ENCODE measurements at regions not wholly inside any gene's neighbourhood (a gene's known extent, or its start where the extent isn't known, plus 50 kb on each side); places are given as distances from the start of the nearest gene placed in this dataset.

DNA sequence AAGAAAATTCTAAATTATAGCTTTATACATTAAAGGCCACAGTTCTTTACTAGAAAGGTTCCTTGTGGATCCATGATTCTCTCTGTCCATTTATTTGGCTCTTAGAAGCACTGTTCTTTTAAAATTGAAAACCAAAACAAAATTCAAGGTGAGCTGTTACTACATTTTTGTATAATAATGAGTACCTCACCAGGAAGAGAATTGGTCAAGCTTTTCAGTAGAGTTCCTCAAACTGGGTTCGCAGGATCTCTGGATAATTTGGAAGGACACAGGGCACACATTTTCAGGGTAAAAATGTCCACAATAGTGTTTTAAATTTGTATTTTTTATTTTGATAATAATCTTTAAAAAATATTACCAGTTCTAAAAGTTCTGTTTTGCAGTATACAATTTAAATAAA, 93.0 kb downstream of the PPP1R3A start:
- no peak overlapping the region for H3K27ac ChIP-seq
- no peak overlapping the region for H3K4me3 ChIP-seq
- intact Hi-C loops (cut with DNase I), result no loop called here
- no peaks in the 10 kb centered on the region for H3K4me1 ChIP-seq
- H3K36me3 ChIP-seq, result no peaks in the 10 kb centered on the region
- H3K9me3 ChIP-seq, result no peaks in the 10 kb centered on the region
- DNase-seq (ENCODE audit: low spot score in 2 of 2), result no peak
- no peaks in the 10 kb centered on the region for H3K27me3 ChIP-seq
- TF ChIP-seq, protein P1, sequence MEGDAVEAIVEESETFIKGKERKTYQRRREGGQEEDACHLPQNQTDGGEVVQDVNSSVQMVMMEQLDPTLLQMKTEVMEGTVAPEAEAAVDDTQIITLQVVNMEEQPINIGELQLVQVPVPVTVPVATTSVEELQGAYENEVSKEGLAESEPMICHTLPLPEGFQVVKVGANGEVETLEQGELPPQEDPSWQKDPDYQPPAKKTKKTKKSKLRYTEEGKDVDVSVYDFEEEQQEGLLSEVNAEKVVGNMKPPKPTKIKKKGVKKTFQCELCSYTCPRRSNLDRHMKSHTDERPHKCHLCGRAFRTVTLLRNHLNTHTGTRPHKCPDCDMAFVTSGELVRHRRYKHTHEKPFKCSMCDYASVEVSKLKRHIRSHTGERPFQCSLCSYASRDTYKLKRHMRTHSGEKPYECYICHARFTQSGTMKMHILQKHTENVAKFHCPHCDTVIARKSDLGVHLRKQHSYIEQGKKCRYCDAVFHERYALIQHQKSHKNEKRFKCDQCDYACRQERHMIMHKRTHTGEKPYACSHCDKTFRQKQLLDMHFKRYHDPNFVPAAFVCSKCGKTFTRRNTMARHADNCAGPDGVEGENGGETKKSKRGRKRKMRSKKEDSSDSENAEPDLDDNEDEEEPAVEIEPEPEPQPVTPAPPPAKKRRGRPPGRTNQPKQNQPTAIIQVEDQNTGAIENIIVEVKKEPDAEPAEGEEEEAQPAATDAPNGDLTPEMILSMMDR (IDR thresholded peaks at IDR 0.05), result no peak

DNA sequence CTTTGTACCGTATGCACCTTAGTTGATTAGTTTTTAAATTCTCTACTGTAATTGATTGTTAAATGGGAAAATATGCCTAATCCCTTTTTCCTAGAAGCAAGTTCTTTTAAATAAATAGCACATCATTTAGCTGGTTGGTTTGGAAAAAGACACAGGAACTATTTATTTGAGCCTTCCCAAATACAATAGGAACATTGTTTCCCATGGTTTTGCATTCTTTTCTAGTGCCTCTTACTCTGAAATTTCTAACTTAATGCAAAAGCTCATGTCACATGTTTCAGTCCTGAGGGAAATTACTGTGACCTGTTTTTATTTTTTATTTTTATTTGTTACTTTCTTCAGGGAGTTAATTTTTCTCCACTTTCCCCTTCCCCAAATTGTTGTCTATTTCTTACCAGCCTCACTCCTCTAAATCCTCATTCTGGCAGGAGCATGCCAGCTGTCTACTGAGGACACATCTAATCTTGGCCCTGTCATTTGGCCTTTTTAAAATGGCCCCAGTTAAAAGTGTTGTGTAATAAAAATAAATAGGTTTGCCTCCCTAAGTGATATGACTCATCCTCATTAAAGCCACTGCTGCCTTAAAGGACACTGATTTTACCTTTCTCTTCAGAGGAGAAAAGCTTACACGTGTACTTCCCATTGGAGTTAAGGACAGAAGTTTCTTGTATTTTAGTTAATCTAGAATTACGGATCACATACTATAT, 94.5 kb downstream of the PPP1R3A start:
- Histone ChIP-seq H3K4me3 (no peak overlapping the region), H3K4me1 (no peaks in the 10 kb centered on the region), H3K27ac (no peak overlapping the region), H3K36me3 (no peaks in the 10 kb centered on the region), H3K27me3 (no peaks in the 10 kb centered on the region), H3K9me3 (no peaks in the 10 kb centered on the region)
- TF ChIP-seq, protein P1 (IDR thresholded peaks at IDR 0.05), result no peak
- intact Hi-C loops (cut with DNase I), result no loop called here
- DNase-seq (ENCODE audit: low spot score in 2 of 2), result no peak

DNA sequence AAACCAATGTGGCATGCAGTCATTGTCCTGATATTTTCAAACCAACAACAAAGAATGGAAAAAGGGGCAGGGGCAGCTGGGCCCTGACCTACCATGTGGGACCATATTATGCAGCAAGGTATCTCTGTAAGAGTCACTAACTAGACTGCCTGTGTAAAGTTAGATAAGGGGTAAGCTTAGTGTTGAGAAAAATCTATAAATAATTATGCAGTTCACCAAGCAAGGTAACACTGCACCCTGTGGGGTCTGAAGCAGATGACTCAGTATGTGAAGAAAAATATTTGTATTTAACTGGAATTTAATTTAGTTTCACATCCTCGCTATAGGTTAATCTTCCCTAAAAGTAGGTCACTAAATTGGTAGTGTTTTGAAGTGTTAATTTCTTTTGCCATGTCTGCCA, 99.3 kb downstream of the PPP1R3A start:
- Histone ChIP-seq H3K36me3 (no peaks in the 10 kb centered on the region), H3K4me1 (no peaks in the 10 kb centered on the region), H3K4me3 (no peak overlapping the region), H3K9me3 (no peaks in the 10 kb centered on the region), H3K27ac (no peak overlapping the region), H3K27me3 (no peaks in the 10 kb centered on the region)
- intact Hi-C loops (cut with DNase I), result no loop called here
- TF ChIP-seq, protein P1 (IDR thresholded peaks at IDR 0.05), result no peak
- DNase-seq (ENCODE audit: low spot score in 2 of 2), result no peak

DNA sequence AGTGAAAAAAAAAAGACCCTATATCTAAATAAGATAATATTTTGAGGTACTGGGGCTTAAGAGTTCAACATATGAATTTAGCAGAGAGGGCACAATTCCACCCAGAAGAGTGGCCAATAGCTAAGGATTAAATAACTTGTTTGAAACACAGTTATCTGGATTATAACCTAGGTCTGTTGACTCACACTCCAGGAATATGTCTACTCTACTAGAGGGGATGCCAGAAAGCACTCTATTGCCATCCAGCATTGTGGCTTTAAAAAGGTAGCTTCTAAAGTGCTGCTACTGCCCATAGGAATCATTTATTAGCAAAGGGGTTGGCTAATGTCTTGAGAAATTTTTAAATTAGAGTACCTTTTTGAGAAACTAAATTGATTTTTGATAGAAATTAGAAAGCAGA, 102.2 kb downstream of the PPP1R3A start:
- no peaks in the 10 kb centered on the region for H3K36me3 ChIP-seq
- H3K4me1 ChIP-seq, result no peaks in the 10 kb centered on the region
- intact Hi-C loops (cut with DNase I), result no loop called here
- no peaks in the 10 kb centered on the region for H3K9me3 ChIP-seq
- DNase-seq (ENCODE audit: low spot score in 2 of 2), result no peak
- no peak overlapping the region for H3K4me3 ChIP-seq
- H3K27ac ChIP-seq, result no peak overlapping the region
- TF ChIP-seq, protein P1 (IDR thresholded peaks at IDR 0.05), result no peak
- H3K27me3 ChIP-seq, result no peaks in the 10 kb centered on the region

DNA sequence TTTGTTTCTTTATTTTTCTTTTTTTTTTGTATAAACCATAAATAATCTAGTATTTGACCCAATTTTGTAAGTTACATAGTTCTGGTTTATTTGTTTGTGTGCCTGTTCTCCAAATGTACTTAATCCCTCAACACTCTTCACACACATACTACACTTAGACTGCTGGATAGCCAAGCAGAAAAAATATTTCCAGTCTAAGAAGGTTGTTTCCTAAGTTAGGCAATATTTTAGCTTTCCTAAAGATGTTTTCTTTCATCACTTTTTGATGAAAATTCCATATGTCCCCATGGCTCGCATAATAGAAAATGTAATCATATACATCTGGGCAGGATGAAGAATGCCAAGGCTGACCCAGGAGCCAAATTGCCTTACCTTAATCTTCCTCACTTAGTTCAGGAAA, 105.3 kb downstream of the PPP1R3A start:
- no peak for DNase-seq (ENCODE audit: low spot score in 2 of 2)
- no peaks in the 10 kb centered on the region for H3K27me3 ChIP-seq
- no peak overlapping the region for H3K27ac ChIP-seq
- no peak overlapping the region for H3K4me3 ChIP-seq
- H3K4me1 ChIP-seq, result no peaks in the 10 kb centered on the region
- no peaks in the 10 kb centered on the region for H3K36me3 ChIP-seq
- intact Hi-C loops (cut with DNase I), result no loop called here
- no peaks in the 10 kb centered on the region for H3K9me3 ChIP-seq
- TF ChIP-seq, protein P1 (IDR thresholded peaks at IDR 0.05), result no peak

All from ascending aorta (tissue), 2 donors.